Astrocyte (in vitro differentiated cells and primary cell): ENCODE measurements at regions not wholly inside any gene's neighbourhood (a gene's known extent, or its start where the extent isn't known, plus 50 kb on each side); places are given as distances from the start of the nearest gene placed in this dataset.

ENCODE experiments used
- DNase-seq: peaks from one replicate; pipeline ENCODE4 v3.0.0-alpha.2; 2010; ENCODE audit warnings: low read depth
- FAIRE-seq: peaks from 2 replicates; lab custom pipeline; 2011; peaks lifted over from hg19 to GRCh38; lab: Jason Lieb, UNC
- H2AFZ ChIP-seq: 2 replicates; pipeline ENCODE4 v1.6.0; 2012; ENCODE audit warnings: low read depth, low read length, inconsistent platforms
- H3K27ac ChIP-seq: 2 replicates; pipeline ENCODE4 v1.5.1; 2011; ENCODE audit warnings: low read depth, low read length, inconsistent platforms
- H3K27me3 ChIP-seq: 2 replicates; pipeline ENCODE4 v1.6.0; 2011; ENCODE audit warnings: low read length, inconsistent platforms; ENCODE audit not compliant: insufficient read depth
- H3K36me3 ChIP-seq: 2 replicates; pipeline ENCODE4 v1.5.1; 2011; ENCODE audit warnings: low read length, inconsistent platforms; ENCODE audit not compliant: insufficient read depth
- H3K4me1 ChIP-seq: 2 replicates; pipeline ENCODE4 v1.5.1; 2011; ENCODE audit warnings: low read length, inconsistent platforms; ENCODE audit not compliant: insufficient read depth
- H3K4me2 ChIP-seq: 2 replicates; pipeline ENCODE4 v1.6.0; 2012; ENCODE audit warnings: low read length, inconsistent platforms
- H3K4me3 ChIP-seq: 2 replicates; pipeline ENCODE4 v1.5.1; 2011; ENCODE audit warnings: low read depth, mild to moderate bottlenecking, low read length, inconsistent platforms; ENCODE audit not compliant: insufficient read depth
- H3K79me2 ChIP-seq: 2 replicates; pipeline ENCODE4 v1.6.0; 2012; ENCODE audit warnings: mild to moderate bottlenecking, low read length, inconsistent platforms; ENCODE audit not compliant: insufficient read depth
- H3K9ac ChIP-seq: 2 replicates; pipeline ENCODE4 v1.6.0; 2012; ENCODE audit warnings: mild to moderate bottlenecking, low read length, inconsistent platforms
- H3K9me3 ChIP-seq: 2 replicates; pipeline ENCODE4 v1.5.1; 2012; ENCODE audit warnings: low read depth, mild to moderate bottlenecking, low read length, inconsistent platforms; ENCODE audit not compliant: insufficient read depth
- H4K20me1 ChIP-seq: 2 replicates; pipeline ENCODE4 v1.6.0; 2012; ENCODE audit warnings: low read length, inconsistent platforms; ENCODE audit not compliant: insufficient read depth
- H3K27ac Mint-ChIP-seq: one replicate; pipeline ENCODE4 v1.8.0; 2021; ENCODE audit warnings: mild to moderate bottlenecking, mixed read lengths; ENCODE audit not compliant: unreplicated experiment
- H3K27me3 Mint-ChIP-seq: one replicate; pipeline ENCODE4 v1.8.0; 2021; ENCODE audit warnings: low read depth, mixed read lengths; ENCODE audit not compliant: unreplicated experiment
- H3K36me3 Mint-ChIP-seq: one replicate; pipeline ENCODE4 v1.8.0; 2021; ENCODE audit warnings: low read depth, mixed read lengths; ENCODE audit not compliant: unreplicated experiment
- H3K4me1 Mint-ChIP-seq: one replicate; pipeline ENCODE4 v1.8.0; 2021; ENCODE audit warnings: low read depth, mixed read lengths; ENCODE audit not compliant: unreplicated experiment
- H3K4me3 Mint-ChIP-seq: one replicate; pipeline ENCODE4 v1.8.0; 2021; ENCODE audit warnings: mild to moderate bottlenecking, moderate library complexity, mixed read lengths; ENCODE audit not compliant: unreplicated experiment
- H3K9me3 Mint-ChIP-seq: one replicate; pipeline ENCODE4 v1.8.0; 2021; ENCODE audit warnings: mild to moderate bottlenecking, mixed read lengths; ENCODE audit not compliant: unreplicated experiment
- EZH2 ChIP-seq: IDR thresholded peaks from 2 replicates; pipeline ENCODE4 v1.6.1; 2012; ENCODE audit warnings: mild to moderate bottlenecking, low read length, inconsistent platforms; ENCODE audit not compliant: insufficient read depth
- TF ChIP-seq, protein P1 (sequence below): IDR thresholded peaks from 2 replicates; pipeline ENCODE4 v1.5.1; 2011; ENCODE audit warnings: low read depth, mild to moderate bottlenecking, inconsistent platforms, low read length, moderate library complexity; ENCODE audit not compliant: insufficient read depth

DNA sequence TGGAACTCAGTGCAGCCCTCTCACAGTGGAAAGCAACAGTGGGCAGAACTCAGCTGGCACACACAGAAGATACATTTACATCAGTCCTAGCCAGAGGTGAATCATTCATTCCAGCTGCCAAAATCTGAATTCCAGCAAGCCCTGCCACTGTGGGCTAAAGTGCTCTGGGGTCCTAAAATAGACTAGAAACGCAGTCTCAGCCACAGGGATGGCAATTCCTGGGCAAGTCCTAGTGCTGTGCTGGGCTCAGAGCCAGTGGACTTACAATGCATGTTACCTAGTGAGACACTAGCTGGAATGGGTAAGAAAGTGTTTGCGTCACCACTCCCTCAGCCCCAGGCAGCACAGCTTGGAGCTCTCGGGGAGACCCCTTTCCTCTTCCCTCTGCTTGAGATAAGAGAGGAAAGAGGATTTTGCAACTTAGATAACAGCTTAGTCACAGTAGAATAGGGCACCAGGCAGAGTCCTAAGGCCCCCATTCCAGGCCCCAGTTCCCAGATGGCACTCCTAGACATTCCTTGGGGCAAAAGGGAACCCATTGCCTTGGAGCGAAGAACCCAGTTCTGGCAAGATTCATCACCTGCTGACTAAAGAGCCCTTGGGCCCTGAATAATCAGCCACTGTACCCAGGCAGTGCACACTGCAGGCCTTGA is 592.9 kb downstream of the FSCB start:
- no peaks in the 10 kb centered on the region for H3K4me1 Mint-ChIP-seq
- no peak overlapping the region for H3K4me3 Mint-ChIP-seq
- Histone ChIP-seq H3K9ac (no peak overlapping the region), H3K27me3 (no peaks in the 10 kb centered on the region), H2AFZ (no peak overlapping the region), H3K4me3 (no peak overlapping the region), H3K4me2 (no peak overlapping the region), H3K9me3 (peaks cover 5% of the 10 kb centered on the region), H4K20me1 (no peaks in the 10 kb centered on the region), H3K4me1 (no peaks in the 10 kb centered on the region), H3K36me3 (no peaks in the 10 kb centered on the region), H3K27ac (no peak overlapping the region), H3K79me2 (no peaks in the 10 kb centered on the region)
- DNase-seq (no peak), FAIRE-seq (no peak)
- H3K36me3 Mint-ChIP-seq: no peaks in the 10 kb centered on the region
- H3K27ac Mint-ChIP-seq: no peak overlapping the region
- no peaks in the 10 kb centered on the region for H3K27me3 Mint-ChIP-seq
- no peaks in the 10 kb centered on the region for H3K9me3 Mint-ChIP-seq
- TF ChIP-seq, protein P1, sequence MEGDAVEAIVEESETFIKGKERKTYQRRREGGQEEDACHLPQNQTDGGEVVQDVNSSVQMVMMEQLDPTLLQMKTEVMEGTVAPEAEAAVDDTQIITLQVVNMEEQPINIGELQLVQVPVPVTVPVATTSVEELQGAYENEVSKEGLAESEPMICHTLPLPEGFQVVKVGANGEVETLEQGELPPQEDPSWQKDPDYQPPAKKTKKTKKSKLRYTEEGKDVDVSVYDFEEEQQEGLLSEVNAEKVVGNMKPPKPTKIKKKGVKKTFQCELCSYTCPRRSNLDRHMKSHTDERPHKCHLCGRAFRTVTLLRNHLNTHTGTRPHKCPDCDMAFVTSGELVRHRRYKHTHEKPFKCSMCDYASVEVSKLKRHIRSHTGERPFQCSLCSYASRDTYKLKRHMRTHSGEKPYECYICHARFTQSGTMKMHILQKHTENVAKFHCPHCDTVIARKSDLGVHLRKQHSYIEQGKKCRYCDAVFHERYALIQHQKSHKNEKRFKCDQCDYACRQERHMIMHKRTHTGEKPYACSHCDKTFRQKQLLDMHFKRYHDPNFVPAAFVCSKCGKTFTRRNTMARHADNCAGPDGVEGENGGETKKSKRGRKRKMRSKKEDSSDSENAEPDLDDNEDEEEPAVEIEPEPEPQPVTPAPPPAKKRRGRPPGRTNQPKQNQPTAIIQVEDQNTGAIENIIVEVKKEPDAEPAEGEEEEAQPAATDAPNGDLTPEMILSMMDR: no peak
- TF ChIP-seq EZH2: no peak

DNA sequence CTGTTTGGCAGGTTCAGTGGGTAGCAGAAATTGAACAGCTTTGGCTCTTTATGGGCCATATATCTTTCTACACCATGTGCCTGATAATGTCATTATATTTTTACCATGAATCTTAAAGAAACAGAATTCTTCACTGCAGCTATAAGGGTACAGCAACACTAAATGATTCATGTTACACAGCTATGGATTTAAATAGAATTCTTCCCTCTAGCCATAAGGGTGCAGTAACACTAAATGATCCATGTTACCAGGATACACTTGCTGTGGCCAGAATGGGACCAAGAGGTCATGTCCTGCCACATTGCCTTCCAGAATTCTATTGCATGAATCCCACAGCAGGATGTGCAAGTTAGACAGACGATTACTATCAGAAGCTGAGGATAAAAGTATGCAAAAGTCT is 603.9 kb downstream of the FSCB start:
- Histone ChIP-seq H3K9me3 (no peaks in the 10 kb centered on the region), H3K9ac (no peak overlapping the region), H4K20me1 (no peaks in the 10 kb centered on the region), H3K4me3 (no peak overlapping the region), H3K27ac (no peak overlapping the region), H3K27me3 (no peaks in the 10 kb centered on the region), H3K36me3 (no peaks in the 10 kb centered on the region), H3K4me1 (no peaks in the 10 kb centered on the region), H3K79me2 (no peaks in the 10 kb centered on the region), H2AFZ (no peak overlapping the region), H3K4me2 (no peak overlapping the region)
- Mint-ChIP-seq H3K27me3 (no peaks in the 10 kb centered on the region), H3K27ac (no peak overlapping the region), H3K4me3 (no peak overlapping the region), H3K36me3 (no peaks in the 10 kb centered on the region), H3K4me1 (no peaks in the 10 kb centered on the region), H3K9me3 (no peaks in the 10 kb centered on the region)
- TF ChIP-seq EZH2: no peak
- TF ChIP-seq, protein P1: no peak
- DNase-seq: no peak
- FAIRE-seq: no peak

DNA sequence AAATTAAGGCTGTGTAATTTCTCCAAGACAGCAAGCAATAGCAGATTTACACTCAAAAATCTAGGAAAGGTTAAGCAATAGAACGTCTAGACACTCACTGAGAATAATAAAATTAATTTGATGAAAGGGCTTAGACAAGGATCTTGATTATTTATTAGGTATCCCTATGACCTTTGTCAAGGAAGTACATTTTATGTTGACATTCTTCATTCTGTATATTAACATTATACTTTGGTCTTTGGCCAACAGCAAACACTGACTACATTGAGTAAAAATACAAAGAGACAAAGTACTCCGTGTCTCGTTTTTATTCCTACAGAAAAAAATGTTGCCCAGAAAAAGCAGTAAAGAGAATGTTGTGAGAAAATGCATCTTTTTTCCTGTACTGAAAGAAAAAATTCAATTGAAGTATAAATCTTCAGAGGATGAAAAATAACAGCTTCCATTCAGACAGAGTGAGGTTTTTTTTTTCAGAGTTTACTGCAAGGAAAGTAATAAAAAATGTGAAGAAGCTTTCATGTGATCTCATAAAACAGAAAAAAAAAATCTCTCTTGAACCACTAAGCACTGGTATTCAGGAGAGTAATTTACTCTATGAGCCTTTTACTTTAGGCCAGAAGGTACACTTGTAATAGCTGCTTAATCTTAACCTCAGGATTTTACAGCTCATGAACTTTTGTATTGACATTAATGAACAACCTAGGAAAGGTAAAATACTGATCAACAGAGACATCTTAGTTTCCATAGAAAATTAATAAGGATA is 605.0 kb downstream of the FSCB start:
- no peaks in the 10 kb centered on the region for H4K20me1 ChIP-seq
- H3K79me2 ChIP-seq: no peaks in the 10 kb centered on the region
- H3K9me3 ChIP-seq: no peaks in the 10 kb centered on the region
- Mint-ChIP-seq H3K27me3 (no peaks in the 10 kb centered on the region), H3K4me3 (no peak overlapping the region), H3K36me3 (no peaks in the 10 kb centered on the region), H3K27ac (no peak overlapping the region), H3K4me1 (no peaks in the 10 kb centered on the region), H3K9me3 (no peaks in the 10 kb centered on the region)
- no peak overlapping the region for H3K4me3 ChIP-seq
- H3K27ac ChIP-seq: no peak overlapping the region
- no peak overlapping the region for H3K4me2 ChIP-seq
- no peak overlapping the region for H2AFZ ChIP-seq
- no peaks in the 10 kb centered on the region for H3K36me3 ChIP-seq
- no peaks in the 10 kb centered on the region for H3K27me3 ChIP-seq
- DNase-seq (no peak), FAIRE-seq (no peak)
- no peak overlapping the region for H3K9ac ChIP-seq
- TF ChIP-seq, protein P1: no peak
- TF ChIP-seq EZH2: no peak
- H3K4me1 ChIP-seq: no peaks in the 10 kb centered on the region
